ENCODE measurements at regions not wholly inside any gene's neighbourhood (a gene's known extent, or its start where the extent isn't known, plus 50 kb on each side); places are given as distances from the start of the nearest gene placed in this dataset.

GRCh38 chr5:110224050-110224449, 502.4 kb downstream of the TMEM232 start:
- in situ Hi-C loops (cut with MboI; ENCODE audit: low sequenced_read_pairs in 4 of 4), result no loop called here
- Histone ChIP-seq H3K27ac (no peak overlapping the region), H3K4me3 (no peak overlapping the region), H3K36me3 (no peaks in the 10 kb centered on the region), H3K4me1 (no peaks in the 10 kb centered on the region), H3K27me3 (no peaks in the 10 kb centered on the region), H3K9me3 (peaks cover 0 to 5% (median 0%) of the 10 kb centered on the region in 3 donors)
- DNase-seq, result no peak
- no peak for ATAC-seq
- TF ChIP-seq POLR2A (IDR thresholded peaks at IDR 0.05) (no peak), CTCF (IDR thresholded peaks at IDR 0.05 in 4 of 5, conservative IDR thresholded peaks at IDR 0.05 in 1 of 5) (no peak)
- intact Hi-C loops (cut with DNase I; ENCODE audit: low total_unique reads), result no loop called here

GRCh38 chr5:110225949-110226348, 500.5 kb downstream of the TMEM232 start:
- in situ Hi-C loops (cut with MboI; ENCODE audit: low sequenced_read_pairs in 4 of 4), result no loop called here
- no peak for TF ChIP-seq POLR2A (IDR thresholded peaks at IDR 0.05)
- TF ChIP-seq CTCF (IDR thresholded peaks at IDR 0.05 in 4 of 5, conservative IDR thresholded peaks at IDR 0.05 in 1 of 5), result no peak
- H3K27me3 ChIP-seq, result no peaks in the 10 kb centered on the region
- H3K27ac ChIP-seq, result no peak overlapping the region
- H3K4me3 ChIP-seq, result no peak overlapping the region
- intact Hi-C loops (cut with DNase I; ENCODE audit: low total_unique reads), result no loop called here
- no peaks in the 10 kb centered on the region for H3K36me3 ChIP-seq
- no peaks in the 10 kb centered on the region for H3K4me1 ChIP-seq
- H3K9me3 ChIP-seq, result peaks cover 0 to 5% (median 0%) of the 10 kb centered on the region in 3 donors
- no peak for ATAC-seq
- no peak for DNase-seq

- Histone ChIP-seq H3K27me3 (no peaks in the 10 kb centered on the region), H3K27ac (no peak overlapping the region), H3K9me3 (no peaks in the 10 kb centered on the region), H3K4me3 (no peak overlapping the region), H3K36me3 (no peaks in the 10 kb centered on the region), H3K4me1 (no peaks in the 10 kb centered on the region)
- intact Hi-C loops (cut with DNase I; ENCODE audit: low total_unique reads), result no loop called here
- no peak for TF ChIP-seq POLR2A (IDR thresholded peaks at IDR 0.05)
- ATAC-seq, result no peak
- in situ Hi-C loops (cut with MboI; ENCODE audit: low sequenced_read_pairs in 4 of 4), result no loop called here
- DNase-seq, result no peak
Observed at GRCh38 chr5:110239786-110240185, 486.7 kb downstream of the TMEM232 start.

- no peaks in the 10 kb centered on the region for H3K9me3 ChIP-seq
- ATAC-seq (no peak), DNase-seq (no peak)
- H3K4me1 ChIP-seq, result no peaks in the 10 kb centered on the region
- no peaks in the 10 kb centered on the region for H3K36me3 ChIP-seq
- no peak overlapping the region for H3K27ac ChIP-seq
- in situ Hi-C loops (cut with MboI; ENCODE audit: low sequenced_read_pairs in 4 of 4), result no loop called here
- H3K4me3 ChIP-seq, result no peak overlapping the region
- no peaks in the 10 kb centered on the region for H3K27me3 ChIP-seq
- intact Hi-C loops (cut with DNase I; ENCODE audit: low total_unique reads), result no loop called here
- TF ChIP-seq CTCF (IDR thresholded peaks at IDR 0.05 in 4 of 5, conservative IDR thresholded peaks at IDR 0.05 in 1 of 5) (no peak), POLR2A (IDR thresholded peaks at IDR 0.05) (no peak)
Observed at GRCh38 chr5:110242950-110243349, 483.5 kb downstream of the TMEM232 start.

- Histone ChIP-seq H3K4me3 (no peak overlapping the region), H3K4me1 (no peaks in the 10 kb centered on the region), H3K27me3 (no peaks in the 10 kb centered on the region), H3K27ac (no peak overlapping the region), H3K9me3 (no peaks in the 10 kb centered on the region), H3K36me3 (no peaks in the 10 kb centered on the region)
- DNase-seq (no peak), ATAC-seq (no peak)
- TF ChIP-seq CTCF (IDR thresholded peaks at IDR 0.05 in 4 of 5, conservative IDR thresholded peaks at IDR 0.05 in 1 of 5) (no peak), POLR2A (IDR thresholded peaks at IDR 0.05) (no peak)
- intact Hi-C loops (cut with DNase I; ENCODE audit: low total_unique reads), result no loop called here
- in situ Hi-C loops (cut with MboI; ENCODE audit: low sequenced_read_pairs in 4 of 4), result no loop called here
Observed at GRCh38 chr5:110248921-110249320, 477.6 kb downstream of the TMEM232 start.
